ENCODE measurements at regions not wholly inside any gene's neighbourhood (a gene's known extent, or its start where the extent isn't known, plus 50 kb on each side); places are given as distances from the start of the nearest gene placed in this dataset.

GRCh38 chr3:98968347-98968746 lies 66.9 kb upstream of the DCBLD2 start:
- H3K4me1 ChIP-seq: no peaks in the 10 kb centered on the region
- no peak overlapping the region for H3K4me2 ChIP-seq
- H3K4me3 ChIP-seq: no peak overlapping the region

GRCh38 chr3:98967758-98968157 lies 66.3 kb upstream of the DCBLD2 start:
- peaks cover 2% of the 10 kb centered on the region for H3K4me1 Mint-ChIP-seq
- H3K27ac ChIP-seq: no peak overlapping the region

More at GRCh38 chr3:98968347-98968746, 66.9 kb upstream of the DCBLD2 start:
- Histone ChIP-seq H3K36me3 (no peaks in the 10 kb centered on the region), H4K20me1 (ENCODE audit: low read depth) (no peaks in the 10 kb centered on the region), H3F3A (ENCODE audit: low read depth) (no peaks in the 10 kb centered on the region), H3K27ac (no peak overlapping the region), H3K27me3 (no peaks in the 10 kb centered on the region), H3K9ac (no peak overlapping the region), H2AFZ (replicated peaks) (no peak overlapping the region), H3K9me3 (ENCODE audit: low read depth) (no peaks in the 10 kb centered on the region), H3K79me2 (ENCODE audit: low read depth) (no peaks in the 10 kb centered on the region)
- no peak for DNase-seq (ENCODE audit: low spot score)
- Mint-ChIP-seq H3K4me3 (no peak overlapping the region), H3K4me1 (peaks cover 2% of the 10 kb centered on the region), H3K27ac (no peak overlapping the region), H3K9me3 (peaks cover 4% of the 10 kb centered on the region), H3K36me3 (peaks cover 3% of the 10 kb centered on the region), H3K27me3 (ENCODE audit: insufficient read depth, low read depth) (no peaks in the 10 kb centered on the region)
- TF ChIP-seq EZH2 (IDR thresholded peaks at IDR 0.05) (no peak), EZH2phosphoT487 (IDR thresholded peaks at IDR 0.05) (no peak), CTCF (IDR thresholded peaks at IDR 0.05) (no peak)

GRCh38 chr3:98966862-98967546 lies 65.5 kb upstream of the DCBLD2 start:
- no peaks in the 10 kb centered on the region for H4K20me1 ChIP-seq (ENCODE audit: low read depth)
- H3K36me3 ChIP-seq: no peaks in the 10 kb centered on the region
- H3K9me3 ChIP-seq (ENCODE audit: low read depth): no peaks in the 10 kb centered on the region
- TF ChIP-seq EZH2phosphoT487 (IDR thresholded peaks at IDR 0.05): no peak
- H3K27me3 ChIP-seq: no peaks in the 10 kb centered on the region
- no peaks in the 10 kb centered on the region for H3F3A ChIP-seq (ENCODE audit: low read depth)
- no peak overlapping the region for H2AFZ ChIP-seq (replicated peaks)
- no peak overlapping the region for H3K4me2 ChIP-seq
- Mint-ChIP-seq H3K9me3 (no peaks in the 10 kb centered on the region), H3K36me3 (no peaks in the 10 kb centered on the region), H3K4me3 (no peak overlapping the region), H3K27ac (no peak overlapping the region), H3K4me1 (peaks cover 2% of the 10 kb centered on the region), H3K27me3 (ENCODE audit: insufficient read depth, low read depth) (no peaks in the 10 kb centered on the region)
- no peaks in the 10 kb centered on the region for H3K79me2 ChIP-seq (ENCODE audit: low read depth)
- no peak for DNase-seq (ENCODE audit: low spot score)
- no peak overlapping the region for H3K4me3 ChIP-seq
- H3K4me1 ChIP-seq: no peaks in the 10 kb centered on the region
- H3K9ac ChIP-seq: no peak overlapping the region
- no peak overlapping the region for H3K27ac ChIP-seq

More at GRCh38 chr3:98967758-98968157, 66.3 kb upstream of the DCBLD2 start:
- Mint-ChIP-seq H3K27me3 (ENCODE audit: insufficient read depth, low read depth) (no peaks in the 10 kb centered on the region), H3K9me3 (peaks cover 1% of the 10 kb centered on the region), H3K4me3 (no peak overlapping the region), H3K36me3 (peaks cover under 1% of the 10 kb centered on the region), H3K27ac (no peak overlapping the region)
- Histone ChIP-seq H3K27me3 (no peaks in the 10 kb centered on the region), H3K9ac (no peak overlapping the region), H3K36me3 (no peaks in the 10 kb centered on the region), H3K4me3 (no peak overlapping the region), H3F3A (ENCODE audit: low read depth) (no peaks in the 10 kb centered on the region), H2AFZ (replicated peaks) (no peak overlapping the region), H3K4me1 (no peaks in the 10 kb centered on the region), H3K9me3 (ENCODE audit: low read depth) (no peaks in the 10 kb centered on the region), H3K4me2 (no peak overlapping the region), H3K79me2 (ENCODE audit: low read depth) (no peaks in the 10 kb centered on the region), H4K20me1 (ENCODE audit: low read depth) (no peaks in the 10 kb centered on the region)
- no peak for DNase-seq (ENCODE audit: low spot score)
- TF ChIP-seq EZH2phosphoT487 (IDR thresholded peaks at IDR 0.05) (no peak), EZH2 (IDR thresholded peaks at IDR 0.05) (no peak), CTCF (IDR thresholded peaks at IDR 0.05) (no peak)

GRCh38 chr3:98966434-98966833 lies 64.9 kb upstream of the DCBLD2 start:
- Histone ChIP-seq H4K20me1 (ENCODE audit: low read depth) (no peaks in the 10 kb centered on the region), H3K4me3 (no peak overlapping the region), H3K27ac (no peak overlapping the region), H3K9me3 (ENCODE audit: low read depth) (no peaks in the 10 kb centered on the region), H3K9ac (no peak overlapping the region), H3K79me2 (ENCODE audit: low read depth) (no peaks in the 10 kb centered on the region), H3K27me3 (no peaks in the 10 kb centered on the region), H3K4me2 (no peak overlapping the region), H3F3A (ENCODE audit: low read depth) (no peaks in the 10 kb centered on the region), H3K36me3 (no peaks in the 10 kb centered on the region), H3K4me1 (no peaks in the 10 kb centered on the region), H2AFZ (replicated peaks) (no peak overlapping the region)
- TF ChIP-seq EZH2phosphoT487 (IDR thresholded peaks at IDR 0.05): no peak
- no peak for TF ChIP-seq CTCF (IDR thresholded peaks at IDR 0.05)
- no peak for DNase-seq (ENCODE audit: low spot score)
- no peak overlapping the region for H3K4me3 Mint-ChIP-seq
- H3K36me3 Mint-ChIP-seq: no peaks in the 10 kb centered on the region
- H3K9me3 Mint-ChIP-seq: no peaks in the 10 kb centered on the region
- no peak overlapping the region for H3K27ac Mint-ChIP-seq
- H3K27me3 Mint-ChIP-seq (ENCODE audit: insufficient read depth, low read depth): no peaks in the 10 kb centered on the region
- H3K4me1 Mint-ChIP-seq: peaks cover 2% of the 10 kb centered on the region

Data from neural progenitor cell (in vitro differentiated cells).